Heart left ventricle (tissue), 16 donors: ENCODE measurements at regions not wholly inside any gene's neighbourhood (a gene's known extent, or its start where the extent isn't known, plus 50 kb on each side); places are given as distances from the start of the nearest gene placed in this dataset.

Source experiments
- ATAC-seq, 4 donors: fragments of 200-7000 bp; cut with Tn5 transposase; one replicate each; pipeline ENCODE4 v1.9.1; 2020 to 2022; ENCODE audit warnings: moderate library complexity in 4 of 4, mild to moderate bottlenecking in 3 of 4, moderate number of reproducible peaks in 1 of 4
- DNase-seq, 5 donors: peaks; one replicate each; pipeline ENCODE4 v3.0.0-alpha.2; 2020
- H3K27ac ChIP-seq, 12 donors: fragments of 200-600 bp; sonication (generic) in 4 of 12; one replicate each; pipeline versions ENCODE4 v1.5.0 to v1.8.0; 2016 to 2022; ENCODE audit warnings: mild to moderate bottlenecking in 2 of 12
- H3K27me3 ChIP-seq, 9 donors: fragments of 200-600 bp; sonication (generic) in 2 of 9; one replicate each; pipeline versions ENCODE4 v1.5.1 to v1.8.0; 2016 to 2022; ENCODE audit warnings: mild to moderate bottlenecking in 3 of 9
- H3K36me3 ChIP-seq, 9 donors: fragments of 200-600 bp; sonication (generic) in 2 of 9; one replicate each; pipeline versions ENCODE4 v1.5.0 to v1.8.0; 2018 to 2022; ENCODE audit warnings: mild to moderate bottlenecking in 2 of 9
- H3K4me1 ChIP-seq, 12 donors: fragments of 200-600 bp; sonication (generic) in 4 of 12; one replicate each; pipeline versions ENCODE4 v1.5.0 to v1.8.0; 2016 to 2022; ENCODE audit warnings: mild to moderate bottlenecking in 3 of 12
- H3K4me3 ChIP-seq, 12 donors: fragments of 200-600 bp; sonication (generic) in 4 of 12; one replicate each; pipeline versions ENCODE4 v1.5.0 to v1.8.0; 2017 to 2022; ENCODE audit warnings: mild to moderate bottlenecking in 9 of 12, moderate library complexity in 4 of 12
- H3K9me3 ChIP-seq, 12 donors: fragments of 200-600 bp; sonication (generic) in 4 of 12; one replicate each; pipeline versions ENCODE4 v1.5.0 to v1.8.0; 2016 to 2022; ENCODE audit warnings: mild to moderate bottlenecking in 1 of 12
- CTCF ChIP-seq, 12 donors: fragments of 200-600 bp; sonication (generic) in 4 of 12; IDR thresholded peaks; one replicate each; pipeline versions ENCODE4 v1.5.0 to v1.8.0; 2018 to 2022; ENCODE audit warnings: antibody characterized with exemption in 12 of 12, mild to moderate bottlenecking in 5 of 12
- POLR2A ChIP-seq, 2 donors: fragments of 450-650 bp; IDR thresholded peaks; one replicate each; pipeline ENCODE4 v1.6.1; 2017; ENCODE audit warnings: antibody characterized with exemption in 2 of 2, mild to moderate bottlenecking in 2 of 2, moderate library complexity in 2 of 2
- WGBS, 4 donors: extraction: QIAGEN DNeasy Blood & Tissue Kit in 2 of 4; methylation state at CpG; one replicate each; pipeline versions ENCODE4 v1.1.5 to v1.1.7; 2013 to 2018; 5-methylcytosine and 5-hydroxymethylcytosine counted together
- intact Hi-C, 10 donors: fragments of 100-400 bp; cut with DNase I; formaldehyde crosslinking; loops; one replicate each; pipeline versions ENCODE4 v1.11.1 to v1.14.2; 2022
- donor health status: ischemic (EF 13 %, LVEDD 7.1; RV severe dilation, severe dysfunction).
- donor health status: healthy with polysubstance abuse.
- donor health status: DM: no; HTN: yes; CAD: no.
- donor health status: DM: no; HTN: no; CAD: no.
- donor health status: ischemic (EF 25% LVEDD 6.9; RV normal size, moderate dysfunction).
- donor health status: ischemic (EF 25% LVEDD 5.7; RV mildly dilated, moderate dysfunction).
- donor health status: healthy.
- donor health status: DM: yes; HTN: yes; CAD: no.
- donor health status: ischemic (EF 35%, LVEDD 5.7; RV mildly dilated, moderate dysfunction).
- donor health status: nonischemic (EF 11% LVEDD 7.7; RV severe dilation, severe dysfunction).
- donor health status: DM: yes; HTN: yes; CAD: no.
- donor health status: PGD.
- donor health status: ischemic (EF 29% LVEDD 5.4; RV normal size, mild dysfunction).
- donor health status: nonischemic (EF 23%, LVEDD 6.1; RV moderate dilation, normal function).

- Histone ChIP-seq H3K27me3 (no peaks in the 10 kb centered on the region), H3K9me3 (no peaks in the 10 kb centered on the region), H3K4me3 (no peak overlapping the region), H3K27ac (no peak overlapping the region), H3K36me3 (no peaks in the 10 kb centered on the region), H3K4me1 (no peaks in the 10 kb centered on the region)
- TF ChIP-seq POLR2A (IDR thresholded peaks at IDR 0.05): no peak
- TF ChIP-seq CTCF (IDR thresholded peaks at IDR 0.05): no peak
- no peak for DNase-seq
- intact Hi-C loops: no loop called here
- 84 to 96% (median 88%) methylated on average over 2 of the region's 2 CpGs for WGBS, 4 donors
- ATAC-seq: no peak
These were observed 174.1 kb downstream of the BMP2 start for GRCh38 chr20:6941571-6941970.

- no peak for TF ChIP-seq CTCF (IDR thresholded peaks at IDR 0.05)
- no peak for TF ChIP-seq POLR2A (IDR thresholded peaks at IDR 0.05)
- intact Hi-C loops: no loop called here
These were observed 174.8 kb downstream of the BMP2 start for GRCh38 chr20:6942266-6942665.

GRCh38 chr20:6944292-6944691 lies 176.8 kb downstream of the BMP2 start:
- ATAC-seq (no peak), DNase-seq (no peak)
- Histone ChIP-seq H3K4me1 (no peaks in the 10 kb centered on the region), H3K4me3 (no peak overlapping the region), H3K9me3 (no peaks in the 10 kb centered on the region), H3K27ac (no peak overlapping the region), H3K27me3 (no peaks in the 10 kb centered on the region), H3K36me3 (no peaks in the 10 kb centered on the region)
- intact Hi-C loops: no loop called here
- TF ChIP-seq CTCF (IDR thresholded peaks at IDR 0.05) (no peak), POLR2A (IDR thresholded peaks at IDR 0.05) (no peak)
- 77 to 83% (median 80%) methylated on average over 4 of the region's 4 CpGs for WGBS, 4 donors

More at GRCh38 chr20:6942266-6942665, 174.8 kb downstream of the BMP2 start:
- Histone ChIP-seq H3K4me1 (no peaks in the 10 kb centered on the region), H3K27me3 (no peaks in the 10 kb centered on the region), H3K36me3 (no peaks in the 10 kb centered on the region), H3K9me3 (no peaks in the 10 kb centered on the region), H3K27ac (no peak overlapping the region), H3K4me3 (no peak overlapping the region)
- 65 to 74% (median 67%) methylated on average over 3 of the region's 3 CpGs for WGBS, 4 donors
- no peak for ATAC-seq
- no peak for DNase-seq

GRCh38 chr20:6953611-6954010 lies 186.1 kb downstream of the BMP2 start:
- 50 to 59% (median 55%) methylated on average over 1 of the region's 1 CpG for WGBS, 4 donors
- Histone ChIP-seq H3K27ac (no peak overlapping the region), H3K4me1 (no peaks in the 10 kb centered on the region), H3K4me3 (no peak overlapping the region), H3K9me3 (peaks cover 0 to 17% (median 5%) of the 10 kb centered on the region in 12 donors), H3K27me3 (no peaks in the 10 kb centered on the region), H3K36me3 (no peaks in the 10 kb centered on the region)
- TF ChIP-seq POLR2A (IDR thresholded peaks at IDR 0.05) (no peak), CTCF (IDR thresholded peaks at IDR 0.05) (no peak)
- ATAC-seq (no peak), DNase-seq (no peak)
- intact Hi-C loops: no loop called here
